Activated B cell treated with CpG ODN at 0.5 μM for 24 hours (primary cell): ENCODE measurements at regions not wholly inside any gene's neighbourhood (a gene's known extent, or its start where the extent isn't known, plus 50 kb on each side); places are given as distances from the start of the nearest gene placed in this dataset.

Experiments used
- ATAC-seq: fragments of 200-7000 bp; cut with Tn5 transposase; one replicate; pipeline ENCODE4 v1.10.0; 2021; ENCODE audit warnings: low read depth, mild to moderate bottlenecking, moderate library complexity
- CTCF ChIA-PET: fragments of 350-600 bp; sonication (Branson Sonifier 250); formaldehyde crosslinking; loops from one replicate; lab custom pipeline; 2021; ENCODE audit warnings: antibody characterized with exemption; lab: Charles Lee
- POLR2A ChIA-PET: fragments of 350-600 bp; sonication (Branson Sonifier 250); formaldehyde crosslinking; loops from one replicate; lab custom pipeline; 2021; ENCODE audit warnings: antibody characterized with exemption; lab: Charles Lee
- DNase-seq: peaks from one replicate; pipeline ENCODE4 v3.0.0; 2022
- H3K27ac Mint-ChIP-seq: one replicate; pipeline ENCODE4 v1.8.0; 2020; ENCODE audit warnings: mixed read lengths
- H3K27me3 Mint-ChIP-seq: one replicate; pipeline ENCODE4 v1.8.0; 2021; ENCODE audit warnings: mixed read lengths
- H3K36me3 Mint-ChIP-seq: one replicate; pipeline ENCODE4 v1.8.0; 2021; ENCODE audit warnings: low read depth, mixed read lengths
- H3K4me1 Mint-ChIP-seq: one replicate; pipeline ENCODE4 v1.8.0; 2021; ENCODE audit warnings: mixed read lengths
- H3K4me3 Mint-ChIP-seq: one replicate; pipeline ENCODE4 v1.8.0; 2020; ENCODE audit warnings: mild to moderate bottlenecking, mixed read lengths
- H3K9me3 Mint-ChIP-seq: one replicate; pipeline ENCODE4 v1.8.0; 2020; ENCODE audit warnings: mixed read lengths
- CTCF ChIP-seq: fragments of 200-600 bp; IDR thresholded peaks from one replicate; pipeline ENCODE4 v1.8.0; 2022; ENCODE audit warnings: antibody characterized with exemption, mild to moderate bottlenecking
- intact Hi-C: fragments of 100-400 bp; cut with micrococcal nuclease; formaldehyde crosslinking; loops from one replicate; pipeline ENCODE4 v1.15.1; 2024

GRCh38 chr4:178480105-178480504, 1037.9 kb upstream of the AGA start:
- no peak overlapping the region for H3K4me3 Mint-ChIP-seq
- H3K27me3 Mint-ChIP-seq, result no peaks in the 10 kb centered on the region
- intact Hi-C loops, result no loop called here
- ATAC-seq (no peak), DNase-seq (no peak)
- POLR2A ChIA-PET, result no interaction called here
- TF ChIP-seq CTCF, result no peak
- H3K27ac Mint-ChIP-seq, result no peak overlapping the region
- CTCF ChIA-PET, result no interaction called here
- no peaks in the 10 kb centered on the region for H3K36me3 Mint-ChIP-seq
- no peaks in the 10 kb centered on the region for H3K4me1 Mint-ChIP-seq
- peaks cover 5% of the 10 kb centered on the region for H3K9me3 Mint-ChIP-seq

- Mint-ChIP-seq H3K36me3 (no peaks in the 10 kb centered on the region), H3K4me1 (no peaks in the 10 kb centered on the region), H3K9me3 (peaks cover 5% of the 10 kb centered on the region), H3K27ac (no peak overlapping the region), H3K27me3 (no peaks in the 10 kb centered on the region), H3K4me3 (no peak overlapping the region)
- no peak for TF ChIP-seq CTCF
- intact Hi-C loops, result no loop called here
- ATAC-seq, result no peak
- DNase-seq, result no peak
- ChIA-PET CTCF (no interaction called here), POLR2A (no interaction called here)
Measured at GRCh38 chr4:178480881-178481280, 1038.6 kb upstream of the AGA start.

GRCh38 chr4:178481564-178481963, 1039.3 kb upstream of the AGA start:
- ATAC-seq (no peak), DNase-seq (no peak)
- intact Hi-C loops, result no loop called here
- no peak for TF ChIP-seq CTCF
- H3K27me3 Mint-ChIP-seq, result no peaks in the 10 kb centered on the region
- H3K4me1 Mint-ChIP-seq, result no peaks in the 10 kb centered on the region
- CTCF ChIA-PET, result no interaction called here
- no peak overlapping the region for H3K27ac Mint-ChIP-seq
- no peak overlapping the region for H3K4me3 Mint-ChIP-seq
- peaks cover 4% of the 10 kb centered on the region for H3K9me3 Mint-ChIP-seq
- H3K36me3 Mint-ChIP-seq, result no peaks in the 10 kb centered on the region
- POLR2A ChIA-PET, result no interaction called here

- no peak for TF ChIP-seq CTCF
- H3K4me1 Mint-ChIP-seq, result no peaks in the 10 kb centered on the region
- no peak overlapping the region for H3K4me3 Mint-ChIP-seq
- H3K9me3 Mint-ChIP-seq, result peaks cover 5% of the 10 kb centered on the region
- ATAC-seq, result no peak
- no peak overlapping the region for H3K27ac Mint-ChIP-seq
- intact Hi-C loops, result no loop called here
- no peaks in the 10 kb centered on the region for H3K27me3 Mint-ChIP-seq
- H3K36me3 Mint-ChIP-seq, result no peaks in the 10 kb centered on the region
- no peak for DNase-seq
- ChIA-PET POLR2A (no interaction called here), CTCF (no interaction called here)
Measured at GRCh38 chr4:178523038-178523437, 1080.8 kb upstream of the AGA start.

- ChIA-PET CTCF (no interaction called here), POLR2A (no interaction called here)
- DNase-seq (no peak), ATAC-seq (no peak)
- no peaks in the 10 kb centered on the region for H3K4me1 Mint-ChIP-seq
- intact Hi-C loops, result no loop called here
- no peak for TF ChIP-seq CTCF
- H3K4me3 Mint-ChIP-seq, result no peak overlapping the region
- H3K9me3 Mint-ChIP-seq, result peaks cover 3% of the 10 kb centered on the region
- H3K27me3 Mint-ChIP-seq, result no peaks in the 10 kb centered on the region
- no peak overlapping the region for H3K27ac Mint-ChIP-seq
- no peaks in the 10 kb centered on the region for H3K36me3 Mint-ChIP-seq
Measured at GRCh38 chr4:178535939-178536579, 1093.8 kb upstream of the AGA start.
